NOMO-1 treated with dmso at 0.1 percent for 144 hours (cell line): ENCODE measurements at regions not wholly inside any gene's neighbourhood (a gene's known extent, or its start where the extent isn't known, plus 50 kb on each side); places are given as distances from the start of the nearest gene placed in this dataset.

Experiments
- DNase-seq: peaks from one replicate; lab custom pipeline; 2025; ENCODE audit not compliant: unreplicated experiment; lab: John Stamatoyannopoulos, UW

DNA sequence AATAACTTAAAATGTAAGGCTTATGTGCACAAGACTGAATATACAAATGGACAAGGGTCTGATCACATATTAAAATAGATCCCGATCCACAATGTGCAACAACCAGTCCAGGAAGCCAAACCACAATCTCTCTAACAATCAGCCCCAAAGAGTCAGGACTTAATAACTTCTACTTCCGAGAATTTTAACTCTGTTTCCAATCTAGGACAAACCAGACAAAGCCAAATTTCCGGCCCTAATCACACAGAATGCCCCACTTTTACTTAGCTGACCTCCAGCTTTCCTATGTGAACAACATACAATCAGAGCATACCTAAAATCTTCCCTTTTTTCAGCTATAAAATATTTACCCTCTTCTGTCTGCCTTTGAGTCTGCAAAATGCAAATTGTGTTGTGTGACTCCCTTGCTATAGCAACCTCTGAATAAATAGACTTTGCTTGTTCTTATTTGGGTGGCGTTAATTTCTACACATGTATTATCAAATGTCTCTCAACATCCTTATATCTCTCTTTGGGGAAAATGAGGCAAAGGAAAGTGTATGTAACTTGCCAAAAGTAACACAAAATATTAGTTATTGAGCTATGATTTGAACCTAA is 381.9 kb upstream of the MC4R start:
- DNase-seq = no peak

DNA sequence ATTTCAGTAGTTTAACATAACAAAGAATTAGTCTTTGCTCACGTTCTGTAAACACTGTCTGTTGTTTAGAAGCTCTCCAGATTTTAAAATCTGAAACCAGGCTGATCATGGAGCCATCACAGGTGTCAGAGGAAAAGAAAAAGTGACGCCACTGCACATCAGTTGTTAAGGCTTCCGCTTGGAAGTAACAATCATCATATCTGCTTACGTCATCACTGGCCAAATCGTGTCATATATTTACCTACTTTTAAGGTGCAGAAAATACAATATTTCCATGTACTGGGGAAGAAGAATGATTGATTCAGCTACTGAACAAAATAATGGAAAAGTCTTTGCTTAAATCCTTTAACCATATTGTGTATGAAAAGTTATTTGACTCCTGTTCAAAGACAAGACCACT is 382.6 kb upstream of the MC4R start:
- DNase-seq = no peak

DNA sequence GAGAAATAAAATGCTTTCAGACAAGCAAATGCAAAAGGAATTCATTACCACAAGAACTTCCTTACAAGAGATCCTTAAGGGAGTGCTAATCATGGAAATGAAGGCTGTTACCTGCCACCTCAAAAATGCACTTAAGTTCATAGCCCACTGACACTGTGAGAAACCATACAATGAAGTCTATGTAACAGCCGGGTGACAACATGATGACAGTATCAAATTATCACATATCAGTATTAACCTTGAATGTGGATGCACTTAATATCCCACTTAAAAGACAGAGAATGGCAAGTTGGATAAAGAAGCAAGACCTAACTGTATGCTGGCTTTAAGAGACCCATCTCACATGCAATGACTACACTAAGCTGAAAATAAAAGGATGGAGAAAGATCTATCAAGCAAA is 403.4 kb upstream of the MC4R start:
- DNase-seq = no peak

DNA sequence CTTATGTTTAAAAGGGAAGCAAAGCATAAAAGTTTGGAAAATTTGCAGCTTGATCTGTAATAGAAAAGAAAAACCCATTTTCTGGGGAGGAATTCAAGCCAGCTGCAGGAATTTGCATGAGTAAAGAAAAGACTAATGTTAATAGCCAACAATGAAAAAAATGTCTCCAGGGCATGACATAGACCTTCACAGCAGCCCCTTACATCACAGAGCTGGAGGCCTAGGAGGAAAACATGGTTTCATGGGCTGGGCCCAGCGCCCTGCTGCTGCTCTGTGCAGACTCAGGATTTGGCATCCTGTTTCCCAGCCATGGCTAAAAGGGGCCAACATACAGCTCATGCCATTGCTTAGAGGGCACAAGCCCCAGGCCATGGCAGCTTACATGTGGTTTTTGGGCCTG is 411.6 kb upstream of the MC4R start:
- DNase-seq = no peak

DNA sequence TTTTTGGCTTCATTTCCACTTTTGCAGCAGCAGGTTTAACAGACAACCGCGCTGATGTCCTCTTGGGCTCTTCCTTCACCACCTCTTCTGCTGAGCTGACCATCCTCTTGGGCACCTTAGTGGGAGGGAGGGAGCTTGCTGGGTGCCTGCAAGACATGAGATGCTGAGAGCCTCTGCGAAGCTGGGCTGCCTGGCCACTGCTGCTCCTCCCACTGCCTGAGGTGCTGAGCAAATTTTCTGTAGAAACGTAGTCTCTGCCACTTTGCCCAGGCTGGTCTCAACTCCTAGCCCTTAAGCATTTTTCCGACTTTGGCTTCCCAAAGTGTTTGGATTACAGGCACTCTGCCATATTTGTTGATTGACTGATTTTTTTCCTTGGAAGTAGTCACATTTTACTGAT is 422.2 kb upstream of the MC4R start:
- no peak for DNase-seq

DNA sequence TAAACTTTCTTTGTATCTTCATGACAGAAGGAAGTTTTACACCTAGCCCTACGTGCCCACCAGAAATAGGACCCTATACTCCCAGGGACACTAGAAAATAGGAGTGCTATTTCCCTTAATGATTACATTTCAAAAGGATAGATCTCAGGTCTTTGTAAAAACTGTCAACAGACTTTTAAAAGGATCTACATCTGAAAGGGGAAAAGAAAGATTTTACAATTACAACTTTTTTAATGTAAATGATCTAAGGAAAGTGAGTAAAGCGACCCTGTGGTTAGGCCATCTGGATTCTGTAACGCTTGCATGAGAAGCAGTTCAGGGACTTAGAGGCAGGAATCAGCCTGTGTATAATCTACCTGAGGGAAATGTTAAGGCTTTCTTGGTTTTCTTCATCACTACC is 431.8 kb upstream of the MC4R start:
- no peak for DNase-seq

DNA sequence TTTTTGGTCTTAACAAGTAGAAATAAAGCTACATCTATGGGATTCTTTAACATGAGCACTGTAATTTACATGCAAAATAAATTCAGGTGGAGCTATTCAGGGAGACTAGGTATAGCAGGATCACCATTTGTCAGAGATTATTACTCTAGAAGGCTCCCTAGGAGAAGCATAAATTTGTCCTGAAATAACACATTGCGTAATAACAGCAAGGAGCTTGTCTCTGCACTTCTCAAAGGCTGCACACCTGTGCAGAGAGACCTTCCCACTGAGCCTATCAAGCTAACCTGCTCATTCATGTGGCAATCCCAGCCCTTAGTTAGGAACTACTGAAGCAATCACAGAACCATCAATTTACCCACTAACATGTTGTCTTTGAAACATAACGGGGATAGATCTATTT is 437.4 kb upstream of the MC4R start:
- no peak for DNase-seq

DNA sequence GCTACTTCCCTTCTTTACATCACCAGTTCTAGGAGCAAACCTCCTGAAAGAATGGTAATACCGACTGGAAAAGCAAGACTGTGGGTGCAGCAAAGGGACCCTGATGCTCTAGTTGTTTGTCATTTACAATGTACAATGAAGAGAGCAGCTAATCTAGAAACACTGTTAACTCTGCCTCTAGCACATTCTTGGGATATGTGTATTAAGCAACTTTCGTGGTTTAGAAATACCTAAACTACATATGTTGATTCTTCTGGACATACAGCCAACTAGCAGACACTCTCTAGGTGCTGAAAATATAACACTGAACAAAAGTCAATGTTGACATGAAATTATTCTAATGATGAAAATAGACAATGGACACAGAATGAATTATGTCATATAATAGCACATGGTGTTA is 440.3 kb upstream of the MC4R start:
- no peak for DNase-seq

DNA sequence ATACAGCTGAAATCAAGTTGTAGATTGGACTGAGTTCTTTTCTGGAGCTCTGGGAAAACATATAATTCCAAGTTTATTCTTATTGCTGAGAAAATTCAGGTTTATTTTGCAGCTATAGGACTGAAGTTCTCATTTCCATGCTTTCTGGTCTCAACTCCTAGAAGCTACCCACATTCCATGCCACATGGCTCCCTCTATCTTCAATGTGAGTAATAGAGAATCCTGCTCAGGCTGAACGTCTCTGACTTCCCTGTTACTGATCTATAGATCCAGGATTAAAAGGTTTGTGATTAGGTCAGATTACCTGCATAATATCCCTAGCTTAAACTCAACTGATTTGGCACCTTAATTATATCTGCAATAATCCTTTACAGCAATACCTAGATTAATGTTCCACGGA is 453.8 kb upstream of the MC4R start:
- no peak for DNase-seq

DNA sequence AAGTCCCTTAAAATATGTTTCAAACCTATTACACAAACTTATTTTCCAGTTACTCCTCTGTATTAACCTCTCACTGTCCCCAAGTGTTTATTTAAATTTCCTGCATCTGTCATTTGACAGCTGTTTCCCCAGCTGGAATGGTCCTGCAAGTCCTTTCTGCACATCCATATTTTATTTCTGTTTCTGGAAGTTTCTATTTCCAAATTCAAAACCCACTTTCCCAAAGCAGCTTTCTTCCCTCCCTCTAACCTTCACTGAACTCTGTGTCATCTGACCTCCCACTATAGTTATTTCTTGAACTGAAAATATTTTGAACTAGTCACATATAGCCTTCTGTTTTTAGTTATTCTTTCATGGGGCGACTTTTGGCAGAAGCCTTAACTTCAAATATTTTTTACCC is 459.4 kb upstream of the MC4R start:
- DNase-seq = no peak

DNA sequence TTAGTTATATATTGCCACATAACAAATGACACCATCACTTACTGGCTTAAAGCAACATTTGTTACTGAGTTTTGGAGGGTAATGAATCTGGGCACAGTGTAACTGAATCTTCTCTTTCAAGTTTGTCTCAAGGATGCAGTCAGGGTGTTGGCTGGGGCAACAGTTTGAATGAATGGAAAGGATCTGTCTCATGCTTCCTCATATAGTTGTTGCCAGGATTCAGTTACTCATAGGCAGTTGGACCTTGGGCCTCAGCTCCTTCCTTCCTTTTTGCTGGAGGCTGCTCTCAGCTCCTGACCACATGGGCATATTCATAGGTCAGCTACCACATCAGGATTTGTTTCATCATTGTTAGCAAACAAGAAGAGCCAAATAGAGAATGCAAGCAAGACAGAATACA is 466.1 kb upstream of the MC4R start:
- no peak for DNase-seq

DNA sequence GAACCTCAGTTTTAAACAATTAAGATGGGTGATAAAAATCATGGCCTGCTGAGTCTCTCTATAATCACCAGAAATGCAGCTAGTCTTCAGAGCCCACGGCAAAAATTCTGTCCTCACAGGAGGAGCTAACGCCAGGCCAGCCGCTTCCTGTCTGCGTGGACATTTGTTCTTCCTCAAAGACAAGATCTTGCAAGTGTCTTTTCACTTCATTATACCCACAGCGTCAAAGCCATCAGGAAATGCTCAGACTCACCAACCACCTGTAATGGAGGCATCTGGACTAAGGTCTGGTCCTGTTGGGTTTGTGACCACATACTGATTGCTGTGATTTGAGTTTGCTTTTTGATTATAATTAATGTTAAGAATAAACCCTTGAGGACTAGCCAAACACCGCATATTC is 473.8 kb upstream of the MC4R start:
- DNase-seq = no peak

DNA sequence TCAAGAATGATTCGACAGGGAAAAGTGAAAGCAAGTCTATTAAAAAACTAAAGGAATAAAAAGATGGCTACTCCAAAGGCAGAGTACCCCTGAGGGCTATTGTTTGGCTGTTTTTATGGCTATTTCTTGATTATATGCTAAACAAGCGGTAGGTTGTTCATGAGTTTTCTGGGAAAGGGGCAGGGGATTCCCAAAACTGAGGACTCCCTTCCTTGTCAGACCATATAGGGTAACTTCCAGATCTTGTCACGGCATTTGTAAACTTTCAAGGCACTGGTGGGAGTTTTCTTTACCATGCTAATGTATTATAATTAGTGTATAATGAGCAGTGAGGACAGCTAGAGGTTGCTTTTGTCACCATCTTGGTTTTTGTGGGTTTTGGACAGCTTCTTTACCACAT is 474.9 kb upstream of the MC4R start:
- DNase-seq = no peak

DNA sequence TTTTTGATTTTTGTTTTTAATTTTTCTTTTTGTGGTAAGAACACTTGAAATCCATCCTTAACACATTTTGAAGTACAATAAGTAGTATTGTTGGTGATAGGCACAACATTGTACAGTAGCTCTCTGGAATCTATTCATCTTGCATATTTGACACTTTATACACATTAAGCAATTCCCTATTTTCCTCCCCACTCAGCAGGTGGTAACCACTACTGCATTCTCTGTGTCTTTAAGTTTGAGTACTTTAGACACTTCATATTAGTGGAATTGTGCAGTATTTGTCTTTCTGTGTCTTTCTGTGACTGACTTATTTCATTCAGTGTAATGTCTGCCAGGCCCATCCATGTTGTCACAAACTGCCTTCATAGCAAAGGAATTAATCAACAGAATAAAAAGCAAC is 471.7 kb upstream of the CDH20 start:
- DNase-seq = no peak

DNA sequence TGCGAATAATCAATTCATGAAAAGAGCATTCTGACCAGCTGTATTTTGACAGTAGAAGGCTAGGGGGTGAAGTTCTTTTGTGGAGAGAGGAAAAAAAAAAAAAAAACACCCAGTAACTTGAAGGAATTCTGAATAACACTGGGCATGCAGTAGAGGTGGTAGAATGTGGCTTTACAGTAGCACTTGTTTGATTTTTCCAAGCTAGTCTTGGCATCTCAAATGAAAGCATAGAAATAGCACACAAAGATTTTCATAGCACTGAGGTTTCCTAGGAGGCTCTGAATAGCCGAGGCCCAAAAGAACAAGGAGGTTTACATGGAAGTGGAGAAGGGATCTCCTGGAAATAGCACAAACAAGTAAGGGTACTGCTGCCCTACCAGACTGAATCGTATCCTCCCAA is 470.2 kb upstream of the CDH20 start:
- no peak for DNase-seq

DNA sequence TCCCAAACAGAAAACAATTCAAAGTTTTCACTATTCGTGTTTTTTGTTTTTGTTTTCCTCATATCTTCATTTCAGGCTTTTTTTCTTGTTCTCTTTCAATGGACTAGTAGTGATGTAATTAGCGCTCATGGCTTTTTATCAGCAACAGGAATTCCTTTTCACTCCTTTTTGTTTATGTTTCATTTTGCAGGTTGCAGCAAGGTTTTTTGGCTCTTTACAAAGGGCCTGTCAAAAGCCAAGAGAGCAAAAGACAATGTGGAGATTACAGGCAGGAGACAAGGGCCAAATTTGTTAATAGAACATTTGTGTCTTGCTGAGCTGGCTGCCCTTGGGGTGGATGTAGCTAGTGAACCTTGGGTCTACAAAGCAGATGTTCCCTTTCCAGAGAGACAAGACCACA is 467.4 kb upstream of the CDH20 start:
- no peak for DNase-seq

DNA sequence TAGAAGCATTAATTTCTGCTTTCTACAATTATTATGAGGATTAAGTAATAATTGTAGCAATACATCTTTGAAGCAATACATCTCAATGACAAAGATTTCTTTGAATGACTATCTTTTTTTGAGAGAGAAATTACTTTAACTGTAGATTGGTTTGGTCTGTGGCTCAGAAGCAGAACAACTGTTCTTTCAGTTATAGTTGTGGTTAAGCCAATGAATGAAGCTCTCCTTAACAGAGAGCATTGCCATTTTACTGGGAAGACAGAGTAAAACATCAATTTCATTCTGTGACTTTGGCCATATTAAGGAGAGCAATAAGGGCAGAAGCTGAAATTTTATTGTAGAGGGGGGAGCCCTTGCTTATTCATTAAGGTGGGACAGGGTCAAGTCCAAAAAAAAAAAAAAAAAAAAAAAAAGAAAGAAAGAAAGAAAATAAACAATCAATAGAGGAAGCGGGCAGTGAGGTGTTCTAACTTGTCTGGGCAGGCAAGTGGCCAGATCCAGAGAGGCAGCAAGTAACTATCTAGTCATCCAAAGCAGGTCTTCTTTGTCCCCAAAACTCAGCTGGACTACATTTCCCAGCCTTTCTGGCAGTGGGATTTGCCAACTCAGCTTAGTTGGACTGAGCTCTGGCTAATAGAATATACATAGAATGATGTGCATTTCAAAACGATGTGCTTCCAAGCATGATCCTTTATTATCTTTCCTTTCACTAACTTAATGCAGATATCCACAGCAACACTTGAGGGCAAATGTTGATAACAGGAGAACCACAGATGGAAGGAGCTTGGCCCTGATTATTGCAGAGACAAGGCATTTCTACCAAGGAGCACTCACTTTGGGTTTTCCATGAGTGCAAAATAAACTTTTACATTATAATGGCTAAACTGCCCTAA is 462.7 kb upstream of the CDH20 start:
- no peak for DNase-seq

DNA sequence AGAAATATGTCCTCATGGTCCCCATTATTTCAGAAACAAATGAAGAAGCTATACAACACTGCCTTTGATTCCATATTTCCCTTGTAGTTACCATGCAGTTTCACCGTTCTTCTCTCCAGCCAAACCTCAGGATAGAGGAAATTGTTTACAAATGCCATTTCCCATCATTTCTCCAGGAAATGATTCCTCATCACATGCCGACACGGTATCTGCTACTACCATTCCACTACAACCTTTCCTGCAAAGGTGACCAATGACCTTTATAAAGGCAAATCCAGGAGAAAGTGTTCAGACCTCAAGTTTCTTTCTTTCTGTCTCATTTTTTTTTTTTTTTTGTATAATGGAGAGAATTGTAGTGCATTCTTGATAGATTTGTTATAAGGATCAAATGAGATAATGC is 460.8 kb upstream of the CDH20 start:
- no peak for DNase-seq

DNA sequence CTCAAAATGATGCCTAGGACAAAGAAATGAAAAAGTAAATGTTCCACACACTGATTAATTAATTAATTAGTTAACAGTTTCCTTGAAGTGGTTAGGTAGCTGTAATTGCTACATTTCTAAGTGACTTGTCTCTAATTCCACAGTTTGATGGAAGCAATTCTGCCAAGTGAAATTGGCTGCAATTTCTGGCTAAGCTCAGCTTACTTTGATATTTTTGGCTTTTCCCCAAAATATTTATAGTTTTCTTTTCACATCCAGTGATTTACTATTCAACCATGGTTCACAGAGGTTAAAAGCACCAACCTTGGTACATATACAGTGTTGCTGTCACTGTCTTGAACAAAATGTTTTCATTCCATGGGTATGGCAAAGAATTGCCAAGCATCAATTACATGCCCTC is 459.5 kb upstream of the CDH20 start:
- no peak for DNase-seq

DNA sequence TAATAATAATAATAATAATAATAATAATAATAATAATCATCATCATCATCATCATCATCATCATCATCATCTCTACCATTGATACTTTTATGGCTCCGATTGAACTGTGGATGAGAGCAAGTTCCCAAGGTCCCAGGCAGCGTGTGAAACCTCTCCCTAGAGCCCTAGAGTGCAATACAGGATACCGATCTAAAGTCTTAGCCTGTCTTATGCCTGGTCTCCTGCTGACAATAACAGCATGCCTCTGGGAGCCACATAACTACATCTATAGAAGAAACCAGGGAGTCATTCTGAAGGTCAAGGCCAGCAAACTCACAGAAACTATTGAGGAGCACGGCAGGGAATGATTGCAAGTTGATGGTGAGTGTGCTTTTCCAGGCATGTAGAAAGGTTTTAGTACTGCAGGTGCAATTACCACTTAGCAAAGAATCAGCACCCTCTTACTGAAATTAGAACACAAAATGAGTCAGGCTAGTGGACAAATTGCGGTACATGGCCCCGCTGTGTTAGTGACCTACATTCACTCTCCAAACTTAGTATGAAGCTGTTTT is 457.2 kb upstream of the CDH20 start:
- no peak for DNase-seq

DNA sequence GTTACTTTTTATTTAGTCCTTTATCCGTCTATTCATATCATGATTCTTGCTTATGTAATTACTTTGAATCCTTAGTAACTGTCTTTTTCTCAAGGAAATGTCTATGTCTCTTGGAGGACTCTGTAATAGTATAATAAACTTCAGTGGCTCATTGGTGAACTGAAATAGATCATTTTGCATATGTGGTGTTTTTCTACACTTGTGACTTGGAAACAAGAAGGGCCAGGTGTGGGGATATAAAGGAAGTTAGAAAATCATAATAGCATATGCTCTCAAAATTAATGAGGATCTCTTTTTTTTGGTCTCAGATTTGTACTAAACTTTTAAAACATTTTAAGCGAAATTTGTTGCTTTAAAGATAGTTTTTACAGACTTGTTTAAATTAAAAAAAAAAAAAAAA is 453.0 kb upstream of the CDH20 start:
- no peak for DNase-seq

DNA sequence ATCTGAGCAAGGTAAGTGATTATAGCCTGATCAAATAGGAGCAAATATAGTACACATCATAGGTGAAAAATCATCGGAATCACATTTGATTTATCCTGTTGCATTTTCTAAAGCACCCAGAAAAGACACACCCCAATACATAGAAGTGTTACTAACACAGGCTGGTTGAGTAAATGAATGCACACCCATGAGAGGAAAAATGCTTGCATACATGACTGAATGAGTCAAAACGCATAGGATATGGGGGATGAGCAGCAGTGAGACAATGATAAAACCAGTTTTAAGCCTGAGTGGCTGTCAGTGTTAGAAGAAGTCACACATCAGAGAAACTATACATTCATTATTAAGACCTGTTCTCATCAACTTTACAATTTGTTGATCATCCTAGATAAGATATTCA is 449.6 kb upstream of the CDH20 start:
- no peak for DNase-seq
